Left renal cortex interstitium (tissue), 4 donors: ENCODE measurements at regions not wholly inside any gene's neighbourhood (a gene's known extent, or its start where the extent isn't known, plus 50 kb on each side); places are given as distances from the start of the nearest gene placed in this dataset.

Experiments
- DNase-seq, 4 donors: peaks; one replicate each; pipeline ENCODE4 v3.0.0-alpha.2; 2013; ENCODE audit warnings: low read depth in 4 of 4, low spot score in 2 of 4, missing footprints in 1 of 4

GRCh38 chr18:67926929-67927864 is 410.7 kb upstream of the DSEL start:
- no peak for DNase-seq

GRCh38 chr18:67924656-67925055 is 408.1 kb upstream of the DSEL start:
- DNase-seq: no peak

GRCh38 chr18:67919316-67919715 is 402.8 kb upstream of the DSEL start:
- no peak for DNase-seq

- no peak for DNase-seq
These were observed 399.6 kb upstream of the DSEL start for GRCh38 chr18:67916097-67916496.

- no peak for DNase-seq
These were observed 396.5 kb upstream of the DSEL start for GRCh38 chr18:67913040-67913439.

- no peak for DNase-seq
These were observed 385.1 kb upstream of the DSEL start for GRCh38 chr18:67901573-67901972.

GRCh38 chr18:67896451-67896850 is 379.9 kb upstream of the DSEL start:
- no peak for DNase-seq

- no peak for DNase-seq
These were observed 377.4 kb upstream of the DSEL start for GRCh38 chr18:67893916-67894315.

- no peak for DNase-seq
These were observed 360.4 kb upstream of the DSEL start for GRCh38 chr18:67876871-67877270.

- DNase-seq: no peak
These were observed 359.4 kb upstream of the DSEL start for GRCh38 chr18:67875944-67876343.

- no peak for DNase-seq
These were observed 358.5 kb upstream of the DSEL start for GRCh38 chr18:67875060-67875459.

- DNase-seq: no peak
These were observed 348.9 kb upstream of the DSEL start for GRCh38 chr18:67865400-67865799.

GRCh38 chr18:67864677-67865340 is 348.3 kb upstream of the DSEL start:
- DNase-seq: no peak

- DNase-seq: no peak
These were observed 345.5 kb upstream of the DSEL start for GRCh38 chr18:67862069-67862468.

GRCh38 chr18:67854340-67854739 is 337.8 kb upstream of the DSEL start:
- no peak for DNase-seq

GRCh38 chr18:67846422-67847098 is 330.0 kb upstream of the DSEL start:
- no peak for DNase-seq

GRCh38 chr18:67845035-67845434 is 328.5 kb upstream of the DSEL start:
- no peak for DNase-seq

- DNase-seq: no peak
These were observed 323.9 kb upstream of the DSEL start for GRCh38 chr18:67840379-67840778.

- no peak for DNase-seq
These were observed 301.9 kb upstream of the DSEL start for GRCh38 chr18:67818432-67818831.

- DNase-seq: no peak
These were observed 298.8 kb upstream of the DSEL start for GRCh38 chr18:67815280-67815679.

- no peak for DNase-seq
These were observed 297.0 kb upstream of the DSEL start for GRCh38 chr18:67813380-67814028.
